ENCODE measurements at regions not wholly inside any gene's neighbourhood (a gene's known extent, or its start where the extent isn't known, plus 50 kb on each side); places are given as distances from the start of the nearest gene placed in this dataset.

GRCh38 chr11:42620796-42621195 lies 691.0 kb upstream of the API5 start:
- Histone ChIP-seq H3K9ac (ENCODE audit: insufficient read depth, low read length, poor library complexity, severe bottlenecking) (no peak overlapping the region), H2AFZ (ENCODE audit: insufficient read depth, low read depth, low read length, poor library complexity, severe bottlenecking) (no peak overlapping the region), H3K9me3 (replicated peaks in 1 of 2; ENCODE audit: control insufficient read depth in 1 of 2, insufficient read depth in 1 of 2, low read length in 2 of 2) (peaks cover 4 to 5% of the 10 kb centered on the region in 2 donors), H3K4me3 (replicated peaks in 1 of 3; ENCODE audit: low read depth in 2 of 3, low read length in 3 of 3) (no peak overlapping the region), H3K27me3 (ENCODE audit: control insufficient read depth in 2 of 2, insufficient read depth in 2 of 2, low read length in 2 of 2) (no peaks in the 10 kb centered on the region), H3K4me1 (ENCODE audit: control insufficient read depth in 1 of 2, insufficient read depth in 2 of 2, low read length in 2 of 2) (no peaks in the 10 kb centered on the region), H4K20me1 (ENCODE audit: insufficient read depth, low read length) (no peaks in the 10 kb centered on the region), H3K27ac (ENCODE audit: low read depth in 1 of 2, low read length in 2 of 2) (no peak overlapping the region), H3K36me3 (replicated peaks in 1 of 2; ENCODE audit: control insufficient read depth in 1 of 2, insufficient read depth in 2 of 2, low read length in 2 of 2) (no peaks in the 10 kb centered on the region), H3K4me2 (replicated peaks; ENCODE audit: extremely low read depth, low read length, poor library complexity, severe bottlenecking) (no peak overlapping the region), H3K79me2 (ENCODE audit: insufficient read depth, low read length) (no peaks in the 10 kb centered on the region)
- H3K27ac Mint-ChIP-seq = no peak overlapping the region
- no peaks in the 10 kb centered on the region for H3K4me1 Mint-ChIP-seq
- DNase-seq = no peak
- H3K27me3 Mint-ChIP-seq (ENCODE audit: low read depth in 3 of 3) = peaks cover 0 to 2% (median 2%) of the 10 kb centered on the region in 3 donors
- peaks cover 0 to 7% (median 3%) of the 10 kb centered on the region in 7 donors for H3K9me3 Mint-ChIP-seq
- intact Hi-C loops (cut with micrococcal nuclease) = no loop called here
- no peak overlapping the region for H3K4me3 Mint-ChIP-seq
- TF ChIP-seq CTCF (IDR thresholded peaks at IDR 0.05) = no peak
- no peaks in the 10 kb centered on the region for H3K36me3 Mint-ChIP-seq
- no CpG with 5 or more reads among the region's 2 CpGs for WGBS (ENCODE audit: insufficient coverage)

- H3K9me3 ChIP-seq (replicated peaks in 1 of 2; ENCODE audit: control insufficient read depth in 1 of 2, insufficient read depth in 1 of 2, low read length in 2 of 2) = peaks cover 0 to 3% of the 10 kb centered on the region in 2 donors
- no peak for DNase-seq
- Mint-ChIP-seq H3K27ac (no peak overlapping the region), H3K27me3 (ENCODE audit: low read depth in 3 of 3) (peaks cover 0 to 2% (median 0%) of the 10 kb centered on the region in 3 donors), H3K4me1 (no peaks in the 10 kb centered on the region), H3K9me3 (peaks cover 0 to 5% (median 0%) of the 10 kb centered on the region in 7 donors), H3K36me3 (no peaks in the 10 kb centered on the region), H3K4me3 (no peak overlapping the region)
- H3K4me1 ChIP-seq (ENCODE audit: control insufficient read depth in 1 of 2, insufficient read depth in 2 of 2, low read length in 2 of 2) = no peaks in the 10 kb centered on the region
- no peaks in the 10 kb centered on the region for H4K20me1 ChIP-seq (ENCODE audit: insufficient read depth, low read length)
- no peak overlapping the region for H3K9ac ChIP-seq (ENCODE audit: insufficient read depth, low read length, poor library complexity, severe bottlenecking)
- WGBS (ENCODE audit: insufficient coverage) = 92% methylated on average over 2 of the region's 9 CpGs
- H3K27me3 ChIP-seq (ENCODE audit: control insufficient read depth in 2 of 2, insufficient read depth in 2 of 2, low read length in 2 of 2) = no peaks in the 10 kb centered on the region
- H2AFZ ChIP-seq (ENCODE audit: insufficient read depth, low read depth, low read length, poor library complexity, severe bottlenecking) = no peak overlapping the region
- intact Hi-C loops (cut with micrococcal nuclease) = no loop called here
- H3K4me3 ChIP-seq (replicated peaks in 1 of 3; ENCODE audit: low read depth in 2 of 3, low read length in 3 of 3) = no peak overlapping the region
- no peaks in the 10 kb centered on the region for H3K36me3 ChIP-seq (replicated peaks in 1 of 2; ENCODE audit: control insufficient read depth in 1 of 2, insufficient read depth in 2 of 2, low read length in 2 of 2)
- no peak for TF ChIP-seq CTCF (IDR thresholded peaks at IDR 0.05)
- H3K4me2 ChIP-seq (replicated peaks; ENCODE audit: extremely low read depth, low read length, poor library complexity, severe bottlenecking) = no peak overlapping the region
- H3K27ac ChIP-seq (ENCODE audit: low read depth in 1 of 2, low read length in 2 of 2) = no peak overlapping the region
- no peaks in the 10 kb centered on the region for H3K79me2 ChIP-seq (ENCODE audit: insufficient read depth, low read length)
Measured at GRCh38 chr11:42625757-42626665, 685.8 kb upstream of the API5 start.
